ENCODE measurements at regions not wholly inside any gene's neighbourhood (a gene's known extent, or its start where the extent isn't known, plus 50 kb on each side); places are given as distances from the start of the nearest gene placed in this dataset.
"Not testable (repeated sequence)": the region's sequence is repeated elsewhere in the genome, so short reads cannot be mapped to it uniquely, and the experiment has no call there.

DNA sequence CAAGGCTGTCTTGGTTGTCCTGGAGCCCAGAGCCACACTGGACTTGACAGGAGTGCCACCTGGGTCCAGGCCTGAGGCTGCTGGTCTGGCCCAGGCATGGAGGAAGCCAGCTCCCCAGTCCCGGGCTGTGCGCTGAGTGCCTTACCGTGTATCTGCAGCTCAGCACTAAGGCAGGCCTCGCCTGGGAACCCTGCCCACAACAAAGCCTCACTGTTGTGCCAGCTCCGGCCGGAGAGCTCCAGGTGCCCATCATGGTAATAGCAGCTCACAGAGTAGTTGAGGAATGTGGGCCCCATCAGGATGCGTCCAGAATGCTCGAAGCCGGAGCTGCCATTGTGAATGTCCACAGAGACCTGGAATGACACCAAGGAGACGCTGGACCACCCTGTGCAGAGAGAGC is 72.2 kb downstream of the RMI2 start:
- H2AFZ ChIP-seq (ENCODE audit: low read length, unreplicated experiment) = no peak overlapping the region

DNA sequence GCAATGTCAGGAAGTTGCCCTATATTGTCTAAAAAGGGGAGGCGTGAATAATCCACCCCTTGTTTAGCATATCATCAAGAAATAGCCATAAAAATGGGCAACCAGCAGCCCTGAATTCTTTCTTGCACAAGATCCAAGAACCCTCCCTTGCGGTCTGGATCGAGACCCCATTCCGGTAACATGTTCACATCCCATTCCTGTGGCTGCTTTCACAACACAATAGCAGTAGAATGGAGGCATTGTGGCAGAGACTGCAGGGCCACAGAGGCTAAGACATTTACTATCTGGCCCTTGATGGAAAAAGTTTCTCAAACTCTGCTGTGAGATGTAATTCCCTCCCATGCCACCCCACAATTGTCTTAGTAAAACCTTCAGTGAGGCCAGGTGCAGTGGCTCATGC is 73.2 kb downstream of the RMI2 start:
- H3K27ac ChIP-seq (ENCODE audit: low read depth, low read length) = no peak overlapping the region
- H3K27me3 ChIP-seq (ENCODE audit: insufficient read depth, low read length) = no peaks in the 10 kb centered on the region
- H3K36me3 ChIP-seq (ENCODE audit: insufficient read depth, low read length) = no peaks in the 10 kb centered on the region
- no peak overlapping the region for H2AFZ ChIP-seq (ENCODE audit: low read length, unreplicated experiment)
- H3K4me3 ChIP-seq (ENCODE audit: low read depth, low read length) = no peak overlapping the region
- H3K4me1 ChIP-seq (ENCODE audit: control insufficient read depth, insufficient read depth, low read length, unreplicated experiment) = no peaks in the 10 kb centered on the region
- H3K79me2 ChIP-seq (ENCODE audit: control insufficient read depth, insufficient read depth, low read length, unreplicated experiment) = no peaks in the 10 kb centered on the region

More for the DNA sequence above, 72.2 kb downstream of the RMI2 start:
- Histone ChIP-seq H3K27ac (ENCODE audit: low read depth, low read length) (no peak overlapping the region), H3K79me2 (ENCODE audit: control insufficient read depth, insufficient read depth, low read length, unreplicated experiment) (no peaks in the 10 kb centered on the region), H3K27me3 (ENCODE audit: insufficient read depth, low read length) (no peaks in the 10 kb centered on the region), H3K36me3 (ENCODE audit: insufficient read depth, low read length) (no peaks in the 10 kb centered on the region), H3K4me3 (ENCODE audit: low read depth, low read length) (no peak overlapping the region), H3K4me1 (ENCODE audit: control insufficient read depth, insufficient read depth, low read length, unreplicated experiment) (no peaks in the 10 kb centered on the region)

DNA sequence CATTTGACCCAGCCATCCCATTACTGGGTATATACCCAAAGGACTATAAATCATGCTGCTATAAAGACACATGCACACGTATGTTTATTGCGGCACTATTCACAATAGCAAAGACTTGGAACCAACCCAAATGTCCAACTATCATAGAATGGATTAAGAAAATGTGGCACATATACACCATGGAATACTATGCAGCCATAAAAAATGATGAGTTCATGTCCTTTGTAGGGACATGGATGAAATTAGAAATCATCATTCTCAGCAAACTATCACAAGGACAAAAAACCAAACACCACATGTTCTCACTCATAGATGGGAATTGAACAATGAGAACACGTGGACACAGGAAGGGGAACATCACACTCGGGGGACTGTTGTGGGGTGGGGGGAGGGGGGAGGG is 74.8 kb downstream of the RMI2 start:
- H3K4me3 ChIP-seq (ENCODE audit: low read depth, low read length); H2AFZ ChIP-seq (ENCODE audit: low read length, unreplicated experiment): not testable (repeated sequence)

DNA sequence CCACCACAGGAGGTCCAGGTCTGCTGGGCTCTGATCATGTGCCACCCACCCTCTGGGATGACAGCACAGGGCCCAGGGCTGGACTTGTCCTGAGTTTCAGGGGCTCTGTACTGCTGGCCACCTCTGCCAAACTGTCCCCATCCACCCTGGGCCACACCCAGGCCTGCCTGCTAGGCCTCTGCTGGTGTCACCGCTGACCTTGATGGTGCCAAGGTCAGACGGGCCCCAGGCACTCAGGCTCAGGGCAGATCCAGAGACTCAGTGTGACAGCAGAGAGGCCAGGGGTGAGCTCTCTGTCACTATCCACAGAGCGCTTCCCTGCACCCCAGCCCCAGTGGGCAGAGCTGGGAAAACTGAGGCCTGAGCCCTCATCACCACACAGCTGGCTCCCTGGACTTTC is 75.6 kb downstream of the RMI2 start:
- Histone ChIP-seq H3K79me2 (ENCODE audit: control insufficient read depth, insufficient read depth, low read length, unreplicated experiment) (no peaks in the 10 kb centered on the region), H3K4me1 (ENCODE audit: control insufficient read depth, insufficient read depth, low read length, unreplicated experiment) (no peaks in the 10 kb centered on the region), H3K27me3 (ENCODE audit: insufficient read depth, low read length) (no peaks in the 10 kb centered on the region)

More for the DNA sequence above, 74.8 kb downstream of the RMI2 start:
- H3K4me1 ChIP-seq (ENCODE audit: control insufficient read depth, insufficient read depth, low read length, unreplicated experiment); H3K36me3 ChIP-seq (ENCODE audit: insufficient read depth, low read length); H3K27ac ChIP-seq (ENCODE audit: low read depth, low read length); H3K79me2 ChIP-seq (ENCODE audit: control insufficient read depth, insufficient read depth, low read length, unreplicated experiment); H3K27me3 ChIP-seq (ENCODE audit: insufficient read depth, low read length): not testable (repeated sequence)

DNA sequence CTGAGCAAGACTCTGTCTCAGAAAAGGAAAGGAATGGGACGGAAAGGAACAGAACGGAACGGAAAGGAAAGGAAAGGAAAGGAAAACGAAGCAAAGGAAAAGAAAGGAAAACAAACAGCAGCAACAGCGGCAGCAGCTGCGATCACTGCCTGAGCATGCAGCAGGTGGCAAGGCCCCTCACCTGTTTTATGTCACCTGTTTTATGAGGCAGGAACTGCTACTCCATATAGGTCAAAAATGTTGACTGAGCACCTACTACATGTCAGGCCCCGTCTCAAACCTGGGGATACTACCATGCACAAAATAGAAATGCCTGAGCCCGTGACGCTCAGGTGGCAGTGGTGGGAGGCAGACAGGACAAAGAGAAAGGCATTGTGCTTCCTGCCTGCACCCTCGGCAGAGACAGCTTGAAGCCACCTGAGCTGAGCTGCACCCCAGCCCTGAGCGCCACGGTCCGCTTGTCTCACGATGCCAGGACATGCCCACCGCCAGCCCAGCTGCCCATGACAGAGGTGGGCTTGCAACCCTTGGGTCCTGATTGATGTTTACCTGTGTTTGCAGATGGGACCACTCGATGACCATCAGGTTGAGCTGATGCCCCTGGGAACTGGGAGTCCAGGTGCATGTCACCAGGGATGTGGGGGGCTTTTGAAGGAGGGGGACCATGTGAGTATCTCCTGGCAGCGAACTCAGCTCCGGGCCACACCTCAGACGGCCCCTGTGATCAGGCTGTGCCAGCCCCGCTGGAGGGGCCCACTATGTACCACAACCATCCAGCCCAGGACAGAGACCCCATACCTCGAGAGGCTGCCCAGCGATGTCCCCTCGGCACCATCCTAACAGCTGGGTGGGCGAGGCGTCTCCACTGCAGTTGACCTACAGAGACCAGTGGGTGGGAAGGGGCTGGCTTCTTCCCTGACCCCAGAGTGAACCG is 77.4 kb downstream of the RMI2 start:
- Histone ChIP-seq H3K79me2 (ENCODE audit: control insufficient read depth, insufficient read depth, low read length, unreplicated experiment) (no peaks in the 10 kb centered on the region), H3K36me3 (ENCODE audit: insufficient read depth, low read length) (no peaks in the 10 kb centered on the region), H3K27ac (ENCODE audit: low read depth, low read length) (no peak overlapping the region), H3K4me3 (ENCODE audit: low read depth, low read length) (no peak overlapping the region), H3K4me1 (ENCODE audit: control insufficient read depth, insufficient read depth, low read length, unreplicated experiment) (no peaks in the 10 kb centered on the region), H2AFZ (ENCODE audit: low read length, unreplicated experiment) (no peak overlapping the region), H3K27me3 (ENCODE audit: insufficient read depth, low read length) (0 out of 2 replicates have a peak, but pooled peaks cover 3% of the 10 kb centered on the region)

More for the DNA sequence above, 75.6 kb downstream of the RMI2 start:
- no peaks in the 10 kb centered on the region for H3K36me3 ChIP-seq (ENCODE audit: insufficient read depth, low read length)
- no peak overlapping the region for H3K27ac ChIP-seq (ENCODE audit: low read depth, low read length)
- H2AFZ ChIP-seq (ENCODE audit: low read length, unreplicated experiment) = no peak overlapping the region
- no peak overlapping the region for H3K4me3 ChIP-seq (ENCODE audit: low read depth, low read length)

DNA sequence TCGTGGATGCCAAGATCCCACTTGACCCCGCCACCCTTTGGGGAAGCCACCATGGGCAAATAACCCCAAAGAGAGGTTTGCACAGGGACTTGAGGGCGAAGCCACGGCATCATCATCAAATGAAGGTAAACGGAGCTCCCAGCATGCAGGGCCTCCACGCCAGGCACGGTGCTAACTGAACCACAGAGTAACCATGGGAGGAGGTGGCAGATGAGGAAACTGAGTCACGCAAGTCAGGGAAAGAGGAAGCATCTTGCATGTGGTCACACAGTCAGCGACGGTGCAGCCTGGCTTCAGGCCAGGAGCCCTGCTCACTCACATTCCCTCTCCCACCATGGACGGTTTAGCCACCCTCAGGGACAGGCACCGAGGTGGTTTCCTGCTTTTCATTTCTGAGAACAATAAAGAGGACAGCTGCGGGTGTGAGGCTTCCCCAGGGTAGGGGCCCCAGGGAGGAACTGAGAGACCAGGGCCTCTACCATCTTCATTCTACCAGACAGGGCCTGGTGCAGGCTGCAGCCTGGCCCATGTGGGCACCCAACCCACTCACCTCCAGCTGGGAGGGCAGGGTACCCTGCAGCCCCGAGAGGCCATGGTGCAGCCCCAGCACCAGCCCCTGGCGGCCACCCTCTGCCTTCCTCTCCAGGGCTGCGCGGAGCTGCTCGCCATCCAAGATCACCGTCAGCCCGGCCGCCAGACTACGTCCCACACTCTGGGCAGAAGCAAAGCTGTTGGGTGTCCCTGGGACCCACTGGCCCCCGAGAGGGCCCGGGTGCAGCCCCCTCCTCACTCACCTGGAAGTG is 78.3 kb downstream of the RMI2 start:
- 0 out of 2 replicates have a peak, but pooled peaks cover 5% of the 10 kb centered on the region for H3K27me3 ChIP-seq (ENCODE audit: insufficient read depth, low read length)
- no peaks in the 10 kb centered on the region for H3K79me2 ChIP-seq (ENCODE audit: control insufficient read depth, insufficient read depth, low read length, unreplicated experiment)
- H3K36me3 ChIP-seq (ENCODE audit: insufficient read depth, low read length) = no peaks in the 10 kb centered on the region
- no peak overlapping the region for H3K27ac ChIP-seq (ENCODE audit: low read depth, low read length)
- no peak overlapping the region for H2AFZ ChIP-seq (ENCODE audit: low read length, unreplicated experiment)
- no peak overlapping the region for H3K4me3 ChIP-seq (ENCODE audit: low read depth, low read length)
- H3K4me1 ChIP-seq (ENCODE audit: control insufficient read depth, insufficient read depth, low read length, unreplicated experiment) = no peaks in the 10 kb centered on the region

DNA sequence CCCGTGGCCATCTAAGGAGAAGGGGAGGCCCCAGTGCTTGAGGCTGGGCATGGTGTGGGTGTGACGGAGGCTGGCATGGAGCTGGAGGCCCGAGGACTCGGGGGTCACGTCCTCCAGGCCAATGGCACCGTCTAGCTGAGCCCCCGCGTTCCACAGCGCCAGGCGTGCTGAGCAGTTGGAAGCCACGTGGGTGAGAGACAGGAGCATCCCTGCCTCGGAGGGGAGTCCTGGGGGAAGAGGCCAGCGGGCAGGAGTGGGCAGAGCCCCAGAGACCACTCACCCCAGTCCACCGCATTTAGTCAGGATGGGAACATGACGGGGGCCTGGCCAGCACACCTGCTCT is 78.8 kb downstream of the RMI2 start:
- H3K27me3 ChIP-seq (ENCODE audit: insufficient read depth, low read length) = 0 out of 2 replicates have a peak, but pooled peaks cover 5% of the 10 kb centered on the region
- H2AFZ ChIP-seq (ENCODE audit: low read length, unreplicated experiment) = no peak overlapping the region
- H3K27ac ChIP-seq (ENCODE audit: low read depth, low read length) = no peak overlapping the region
- no peaks in the 10 kb centered on the region for H3K79me2 ChIP-seq (ENCODE audit: control insufficient read depth, insufficient read depth, low read length, unreplicated experiment)
- H3K4me1 ChIP-seq (ENCODE audit: control insufficient read depth, insufficient read depth, low read length, unreplicated experiment) = no peaks in the 10 kb centered on the region
- H3K4me3 ChIP-seq (ENCODE audit: low read depth, low read length) = no peak overlapping the region
- H3K36me3 ChIP-seq (ENCODE audit: insufficient read depth, low read length) = no peaks in the 10 kb centered on the region

DNA sequence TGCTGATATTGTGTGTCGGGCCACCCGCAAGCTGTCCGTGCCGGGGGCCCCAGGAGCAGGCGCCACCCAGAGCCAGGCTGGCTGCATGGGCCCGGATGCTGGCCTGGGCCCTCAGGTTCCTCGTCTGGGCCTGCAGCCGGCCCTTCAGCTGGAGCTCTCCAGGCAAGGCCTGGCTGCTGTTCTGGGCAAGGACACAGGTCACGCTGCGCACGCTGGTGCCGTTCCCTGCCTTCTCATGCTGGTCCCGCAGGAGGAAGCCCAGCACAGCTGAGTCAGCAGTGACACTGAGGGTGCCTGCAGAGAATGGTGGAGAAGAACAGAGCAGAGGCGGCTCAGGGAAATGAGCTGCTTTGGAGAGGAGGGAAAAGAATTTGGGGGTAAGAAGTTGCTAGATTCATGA is 79.9 kb downstream of the RMI2 start:
- no peaks in the 10 kb centered on the region for H3K4me1 ChIP-seq (ENCODE audit: control insufficient read depth, insufficient read depth, low read length, unreplicated experiment)
- H3K36me3 ChIP-seq (ENCODE audit: insufficient read depth, low read length) = no peaks in the 10 kb centered on the region
- no peak overlapping the region for H2AFZ ChIP-seq (ENCODE audit: low read length, unreplicated experiment)
- H3K4me3 ChIP-seq (ENCODE audit: low read depth, low read length) = no peak overlapping the region
- H3K27ac ChIP-seq (ENCODE audit: low read depth, low read length) = no peak overlapping the region
- 0 out of 2 replicates have a peak, but pooled peaks cover 5% of the 10 kb centered on the region for H3K27me3 ChIP-seq (ENCODE audit: insufficient read depth, low read length)
- H3K79me2 ChIP-seq (ENCODE audit: control insufficient read depth, insufficient read depth, low read length, unreplicated experiment) = no peaks in the 10 kb centered on the region

DNA sequence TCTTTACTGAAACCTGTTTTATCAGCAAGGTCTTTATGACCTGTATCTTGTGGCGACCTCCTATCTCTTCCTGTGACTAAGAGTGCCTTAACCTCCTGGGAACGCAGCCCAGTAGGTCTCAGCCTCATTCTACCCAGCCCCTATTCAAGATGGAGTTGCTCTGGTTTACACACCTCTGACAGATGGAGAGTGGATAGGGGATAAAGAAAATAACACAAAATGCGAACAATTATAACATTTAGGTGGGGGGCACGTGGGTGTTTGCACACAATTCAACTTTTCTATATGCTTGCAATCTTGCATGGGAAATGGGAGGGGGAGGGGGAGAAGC is 83.3 kb downstream of the RMI2 start:
- Histone ChIP-seq H3K36me3 (ENCODE audit: insufficient read depth, low read length) (no peaks in the 10 kb centered on the region), H2AFZ (ENCODE audit: low read length, unreplicated experiment) (no peak overlapping the region)

DNA sequence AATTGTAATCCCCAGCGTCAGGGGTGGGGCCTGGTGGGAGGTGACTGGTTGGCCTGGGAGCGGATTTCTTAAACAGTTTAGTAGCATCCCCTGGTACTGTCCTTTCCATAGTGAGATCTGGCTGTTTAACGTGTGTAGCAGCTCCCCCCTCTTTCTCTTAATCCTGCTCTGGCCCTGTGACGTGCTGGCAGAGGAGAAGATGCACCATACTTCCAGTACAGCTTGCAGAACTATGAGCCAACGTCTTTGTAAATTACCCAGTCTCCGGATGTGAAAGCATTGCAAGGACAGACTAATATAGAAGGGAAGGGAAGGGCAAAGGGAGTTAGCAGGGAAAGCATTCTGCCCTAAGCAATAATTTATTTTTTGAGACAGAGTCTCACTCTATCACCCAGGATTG is 83.9 kb downstream of the RMI2 start:
- Histone ChIP-seq H3K27me3 (ENCODE audit: insufficient read depth, low read length) (0 out of 2 replicates have a peak, but pooled peaks cover 5% of the 10 kb centered on the region), H3K4me1 (ENCODE audit: control insufficient read depth, insufficient read depth, low read length, unreplicated experiment) (peaks cover 6% of the 10 kb centered on the region), H3K4me3 (ENCODE audit: low read depth, low read length) (no peak overlapping the region), H3K27ac (ENCODE audit: low read depth, low read length) (no peak overlapping the region), H2AFZ (ENCODE audit: low read length, unreplicated experiment) (no peak overlapping the region), H3K79me2 (ENCODE audit: control insufficient read depth, insufficient read depth, low read length, unreplicated experiment) (no peaks in the 10 kb centered on the region), H3K36me3 (ENCODE audit: insufficient read depth, low read length) (no peaks in the 10 kb centered on the region)

More for the DNA sequence above, 83.3 kb downstream of the RMI2 start:
- Histone ChIP-seq H3K79me2 (ENCODE audit: control insufficient read depth, insufficient read depth, low read length, unreplicated experiment) (no peaks in the 10 kb centered on the region), H3K27me3 (ENCODE audit: insufficient read depth, low read length) (0 out of 2 replicates have a peak, but pooled peaks cover 5% of the 10 kb centered on the region), H3K4me3 (ENCODE audit: low read depth, low read length) (no peak overlapping the region), H3K4me1 (ENCODE audit: control insufficient read depth, insufficient read depth, low read length, unreplicated experiment) (peaks cover 6% of the 10 kb centered on the region), H3K27ac (ENCODE audit: low read depth, low read length) (no peak overlapping the region)

All from ACC112 (cell line).